CD4-positive, alpha-beta T cell treated with Interleukin-15 for 4 hours (primary cell): ENCODE measurements at regions not wholly inside any gene's neighbourhood (a gene's known extent, or its start where the extent isn't known, plus 50 kb on each side); places are given as distances from the start of the nearest gene placed in this dataset.

Experiments used
- DNase-seq: peaks from one replicate; pipeline ENCODE4 v3.0.0-alpha.2; 2020; ENCODE audit warnings: low spot score

DNA sequence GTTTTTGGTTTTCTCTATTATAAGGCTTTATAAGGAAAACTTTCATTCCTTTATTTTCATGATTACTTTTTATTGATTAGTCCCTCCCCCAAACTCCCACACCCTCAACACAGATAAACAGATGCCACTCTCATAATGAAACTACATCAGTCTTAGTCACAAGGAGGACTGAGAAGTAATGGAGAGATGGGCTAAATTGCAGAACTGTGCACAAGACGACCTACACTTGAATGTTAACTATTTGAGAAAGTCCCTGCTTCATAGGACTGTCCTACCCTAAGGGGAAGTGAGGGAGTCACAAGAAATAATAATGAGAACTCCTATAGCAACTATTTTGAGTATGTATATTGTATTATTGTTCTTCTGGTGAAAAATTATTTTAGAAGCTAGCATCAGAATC lies 360.8 kb downstream of the RBM43 start:
- no peak for DNase-seq

DNA sequence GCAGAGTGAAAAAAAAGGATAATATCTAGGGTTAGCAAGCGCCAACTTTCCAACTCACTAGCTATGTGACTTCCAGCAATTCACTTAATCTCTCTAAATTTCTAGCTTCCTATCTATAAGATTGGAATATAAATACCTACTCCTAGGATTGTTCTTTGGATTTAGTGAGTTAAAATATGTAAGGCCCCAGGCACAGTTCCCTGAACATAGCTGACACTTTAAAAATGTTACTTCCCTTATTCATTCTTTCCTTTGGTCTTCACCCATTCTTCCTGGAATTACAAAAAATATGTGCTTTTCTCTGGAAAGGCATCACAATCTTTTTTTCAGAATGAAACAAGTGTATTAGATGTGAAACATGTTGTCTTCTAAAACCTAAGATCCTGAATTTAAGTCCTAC lies 365.7 kb downstream of the RBM43 start:
- DNase-seq: no peak

DNA sequence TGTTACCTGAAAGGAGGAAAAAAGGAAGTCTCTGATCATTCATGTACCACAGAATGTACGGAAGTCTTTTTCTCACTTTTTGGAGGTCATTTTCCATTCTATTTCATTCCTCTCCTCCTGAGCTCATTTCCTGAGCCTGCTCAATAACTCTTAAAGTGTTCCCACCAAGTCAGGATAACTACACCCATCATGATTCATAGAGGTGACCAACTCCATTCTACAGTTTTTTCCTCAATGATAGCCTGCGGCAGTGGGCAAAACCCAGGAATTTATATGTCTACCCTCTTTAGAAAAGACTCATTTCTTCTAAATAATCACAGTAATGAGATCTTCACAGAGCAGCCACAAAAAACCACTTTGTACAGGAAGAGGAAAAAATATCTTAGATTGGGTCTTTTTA lies 372.5 kb downstream of the RBM43 start:
- DNase-seq: no peak

DNA sequence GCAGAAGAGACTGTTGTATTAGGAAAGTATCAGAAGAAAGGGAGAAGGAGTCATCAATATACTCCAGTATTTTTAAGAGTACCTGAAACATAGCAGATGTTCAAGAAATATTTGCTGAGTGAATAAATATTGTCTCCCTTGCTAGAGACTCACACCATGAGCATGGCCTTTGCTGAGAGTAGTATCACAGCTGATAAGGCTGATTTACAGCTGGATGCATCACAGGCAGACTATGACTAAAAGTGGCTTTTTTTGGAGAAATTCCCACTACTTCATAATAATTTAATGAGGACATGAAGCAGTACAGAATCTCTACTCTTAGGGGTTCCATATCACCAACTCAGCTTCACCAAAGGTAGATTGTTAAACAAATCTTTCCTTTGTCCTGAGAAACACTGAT lies 373.3 kb downstream of the RBM43 start:
- DNase-seq: no peak

DNA sequence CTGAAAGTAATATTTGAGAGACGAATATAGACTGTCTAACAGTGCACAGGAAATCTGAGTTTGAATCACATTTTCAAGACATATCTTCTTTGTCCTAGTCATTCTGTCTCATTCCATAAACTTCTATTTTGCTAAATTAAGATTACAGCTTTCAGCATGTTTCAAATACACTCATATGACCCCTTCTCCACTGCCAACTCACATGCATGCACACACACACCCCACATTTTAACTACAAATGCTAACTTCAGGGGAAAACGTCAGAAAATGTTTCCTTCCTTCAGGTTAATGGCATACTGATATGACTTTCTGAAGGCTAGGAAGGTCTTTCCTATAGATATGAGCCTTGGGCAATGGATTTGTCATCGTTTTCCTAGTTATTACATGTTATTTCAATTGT lies 373.7 kb downstream of the RBM43 start:
- DNase-seq: no peak

DNA sequence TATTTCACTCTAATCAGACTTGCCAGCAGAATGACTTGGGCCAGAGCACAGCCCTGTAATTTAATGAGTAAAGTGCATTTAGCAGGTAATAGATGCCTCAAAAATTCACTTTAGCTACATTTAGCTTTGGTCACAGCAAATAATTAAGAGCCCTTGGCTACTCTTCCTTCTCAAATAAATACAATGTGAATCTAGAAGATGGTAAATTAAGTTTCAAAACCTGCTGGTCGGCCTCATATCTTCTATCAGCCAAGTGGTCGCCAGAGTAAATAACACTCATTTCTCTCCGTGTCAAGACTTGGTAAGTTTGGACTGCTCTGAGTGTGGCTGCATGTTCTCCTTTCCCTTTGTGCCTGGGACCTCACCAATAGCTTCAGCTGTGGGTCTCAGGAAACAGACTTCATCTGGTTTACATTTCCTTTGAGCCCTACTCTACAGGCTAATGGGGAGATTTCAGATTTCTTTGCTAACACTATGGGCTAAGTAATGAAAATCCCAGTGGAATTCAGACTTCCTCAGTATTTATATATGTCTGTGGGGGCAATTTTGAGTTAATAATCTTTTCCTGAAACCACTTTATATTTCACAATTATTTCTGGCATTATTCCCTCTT lies 375.8 kb downstream of the RBM43 start:
- DNase-seq: no peak

DNA sequence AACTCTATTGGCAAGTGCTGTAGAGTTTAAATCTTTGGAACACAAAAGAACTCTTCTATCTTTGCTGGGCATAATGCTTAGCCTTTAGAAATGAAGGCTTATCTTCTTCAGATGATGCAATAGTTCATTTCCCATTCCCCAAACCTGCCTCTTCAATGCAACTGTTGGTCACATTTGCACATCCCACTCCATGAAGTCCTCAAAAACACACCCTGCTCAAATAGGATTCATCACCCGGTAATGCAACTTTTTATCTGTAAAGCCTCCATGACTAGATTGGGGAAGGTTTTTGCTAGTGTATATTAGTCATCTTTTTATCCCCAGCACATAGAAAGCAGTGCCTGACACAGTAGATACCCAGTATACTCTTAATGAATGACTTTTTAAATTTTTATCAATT lies 376.4 kb downstream of the RBM43 start:
- no peak for DNase-seq

DNA sequence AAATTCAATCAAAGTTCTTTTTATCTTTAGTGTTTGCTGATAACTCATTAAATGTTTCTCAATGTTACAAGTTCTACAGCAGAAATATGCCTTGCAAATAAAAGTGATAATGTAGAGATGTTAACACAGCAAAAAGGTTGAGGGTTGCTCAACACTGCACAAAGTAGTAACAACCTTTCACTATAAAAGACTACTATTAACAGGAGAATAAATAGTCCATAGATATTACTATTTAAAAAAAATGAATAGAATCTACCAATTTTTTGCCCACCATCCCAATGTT lies 378.1 kb downstream of the RBM43 start:
- DNase-seq: no peak

DNA sequence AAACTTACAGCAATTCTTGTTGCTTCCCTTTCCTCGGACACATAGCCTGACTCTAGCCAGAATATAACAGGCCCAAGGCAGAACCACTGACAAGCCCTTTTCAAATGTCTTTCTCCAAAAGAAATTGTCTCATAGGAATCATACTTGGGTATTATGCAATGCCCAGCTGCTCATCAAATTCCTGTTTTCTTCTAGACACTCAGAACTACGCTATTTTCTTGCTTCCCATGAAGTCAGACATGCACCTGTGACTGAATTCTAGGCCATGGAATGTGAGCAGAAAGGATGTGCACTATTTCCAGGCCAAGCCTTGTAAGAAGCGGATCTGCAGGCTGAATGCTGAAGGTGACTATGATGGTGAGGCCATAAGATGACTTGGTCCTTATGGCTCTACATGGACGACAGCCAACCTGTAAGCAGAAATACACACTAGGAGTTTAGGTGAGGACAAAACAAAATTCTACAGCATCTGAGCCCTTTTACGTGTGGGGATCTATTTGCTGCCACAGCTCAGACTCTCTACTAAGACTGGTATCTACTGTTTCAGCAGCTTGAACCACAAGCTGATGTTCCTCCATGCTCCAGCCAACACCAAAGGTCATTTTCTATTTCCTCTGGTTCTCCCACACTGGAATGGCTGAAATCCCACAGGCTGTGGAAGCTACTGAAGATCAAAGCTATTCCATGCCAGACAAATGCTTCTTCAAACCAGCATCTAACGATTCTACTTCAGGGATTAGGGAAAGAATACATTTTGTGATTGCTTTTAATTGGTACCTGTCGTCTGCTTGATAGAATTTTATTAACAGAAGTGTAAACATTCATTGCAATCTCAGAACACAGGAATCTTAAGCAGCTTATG lies 378.7 kb downstream of the RBM43 start:
- no peak for DNase-seq

DNA sequence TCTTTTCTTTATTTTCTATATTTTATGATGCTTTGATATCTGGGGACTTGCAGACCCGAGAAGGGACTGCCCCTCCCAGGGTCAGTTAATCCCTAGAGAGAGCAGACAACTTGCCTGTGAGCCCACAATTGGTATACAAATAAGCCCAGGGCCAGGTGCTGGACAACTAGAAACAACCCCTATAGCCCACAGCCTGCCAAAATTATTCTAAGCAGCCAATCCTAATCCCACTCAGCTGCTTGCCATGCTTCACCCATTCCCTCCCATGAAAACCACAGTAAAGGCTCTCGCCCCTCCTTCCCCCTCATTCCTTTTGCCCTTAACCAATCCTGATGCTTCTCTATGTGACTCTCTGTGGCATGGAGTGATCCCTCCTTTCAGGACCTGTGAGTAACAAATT lies 380.7 kb downstream of the RBM43 start:
- DNase-seq: no peak

DNA sequence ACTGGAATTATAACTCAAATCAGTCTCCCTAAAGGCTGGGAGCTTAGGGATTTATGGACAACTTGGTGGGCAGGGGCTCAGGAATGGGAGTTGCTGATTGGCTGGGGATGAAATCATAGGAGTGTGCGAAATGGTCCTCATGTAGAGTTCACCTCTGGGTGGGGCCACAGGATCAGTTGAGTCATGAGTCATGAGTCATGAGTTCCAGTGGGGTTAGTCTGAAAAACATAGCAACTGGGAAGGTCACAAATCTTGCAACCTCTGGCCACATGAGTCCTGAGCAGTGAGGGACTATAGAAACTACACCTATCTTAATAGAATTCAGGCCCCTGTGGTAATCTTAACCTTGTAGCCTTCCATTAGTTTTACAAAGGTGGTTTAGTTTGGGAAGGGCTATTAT lies 383.3 kb downstream of the RBM43 start:
- DNase-seq: no peak

DNA sequence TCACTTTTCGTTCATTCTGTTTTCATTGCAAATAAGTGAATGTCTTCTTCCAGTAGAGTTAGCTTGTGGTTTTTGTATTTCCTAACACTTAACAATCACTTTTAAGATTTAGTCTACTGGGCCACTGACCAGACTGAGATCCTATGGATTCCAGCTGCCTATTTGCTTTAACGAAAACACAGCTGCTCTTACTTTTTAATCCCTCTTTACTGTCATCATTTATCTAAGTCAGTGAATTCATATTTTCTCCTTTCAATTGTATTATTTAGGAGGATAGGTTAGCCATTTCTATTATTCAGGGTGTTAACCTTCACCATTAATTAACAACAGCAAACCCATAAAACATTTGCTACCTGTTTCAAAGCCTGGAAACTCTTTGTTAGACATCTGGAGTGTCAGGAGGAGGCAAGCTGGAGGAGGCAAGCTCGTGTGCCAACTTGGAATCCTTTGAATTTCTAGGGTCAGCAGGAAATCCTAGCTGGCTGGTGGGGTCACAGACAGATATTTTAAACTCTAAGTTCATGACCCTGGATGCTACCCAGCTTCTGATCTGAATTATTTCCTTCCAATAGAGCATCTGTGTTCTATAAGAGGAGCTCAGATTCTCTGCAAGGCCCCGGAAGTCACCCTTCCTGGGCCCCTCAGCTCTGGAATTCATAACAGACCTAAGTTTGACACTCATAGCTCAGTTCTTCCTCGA lies 385.3 kb downstream of the RBM43 start:
- DNase-seq: no peak

DNA sequence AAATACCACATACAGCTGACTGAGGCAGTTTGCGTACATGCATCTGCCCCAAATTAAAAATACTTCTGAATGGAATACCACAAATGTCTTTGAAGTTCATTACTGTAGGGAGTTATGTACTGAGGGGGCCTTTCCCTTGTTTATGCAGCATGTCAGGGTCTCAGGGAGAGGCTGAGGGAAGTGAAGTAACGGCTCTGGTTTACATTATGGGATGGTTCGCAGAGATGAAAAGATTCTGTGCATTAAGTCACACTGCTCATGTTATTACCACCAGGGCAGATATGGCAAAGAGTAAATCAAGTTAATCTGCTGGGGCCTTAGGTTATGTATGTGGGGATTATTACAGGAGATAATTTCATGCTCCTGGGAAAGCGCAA lies 385.9 kb upstream of the RND3 start:
- DNase-seq: no peak

DNA sequence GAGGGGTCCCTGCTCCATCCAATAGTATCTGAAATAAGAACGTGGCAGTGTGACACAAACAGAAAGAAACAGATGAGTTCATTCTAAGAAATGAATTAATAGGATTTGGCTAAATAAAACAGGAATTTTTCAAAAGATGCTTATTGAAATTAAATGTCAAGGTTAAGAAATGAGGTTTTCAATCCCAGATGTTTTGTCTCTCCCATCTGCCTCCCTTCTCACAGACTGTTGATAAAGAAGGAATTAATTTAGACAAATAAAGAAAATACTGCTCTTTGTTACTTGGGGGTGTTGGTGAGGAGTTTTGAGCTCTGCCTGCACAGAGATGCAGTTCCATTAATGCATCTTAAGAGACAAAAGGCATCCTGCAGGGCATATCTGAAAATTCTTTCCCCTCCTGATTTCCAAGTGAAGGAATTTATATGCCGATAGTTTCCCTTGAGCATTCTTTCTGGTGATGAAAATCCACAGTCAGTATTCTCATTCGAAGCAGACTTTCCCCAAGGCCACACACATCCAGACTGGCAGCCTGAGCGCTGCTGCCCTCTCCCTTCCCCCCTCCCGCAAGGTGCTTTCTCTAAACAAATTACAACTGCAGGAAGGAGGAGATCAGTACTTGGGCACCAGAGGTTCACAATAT lies 385.4 kb upstream of the RND3 start:
- DNase-seq: no peak

DNA sequence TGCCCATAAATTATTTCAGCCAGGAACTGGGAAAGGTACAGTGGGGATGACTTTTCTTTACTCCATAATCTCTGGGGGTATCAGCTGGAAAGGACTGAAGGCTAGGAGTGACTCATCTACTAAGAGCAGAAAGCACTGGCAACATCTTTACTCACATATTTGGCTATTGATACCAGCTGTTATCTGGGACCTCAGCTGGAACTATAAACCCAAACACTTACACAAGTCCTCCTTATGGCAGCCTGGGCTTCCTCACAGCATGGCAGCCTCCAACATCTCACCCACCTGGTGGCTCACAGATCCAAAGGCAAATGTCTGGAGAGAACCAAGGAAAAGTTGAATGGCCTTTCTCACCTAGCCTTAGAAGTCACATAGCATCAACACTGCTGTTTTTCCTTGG lies 379.0 kb upstream of the RND3 start:
- DNase-seq: no peak

DNA sequence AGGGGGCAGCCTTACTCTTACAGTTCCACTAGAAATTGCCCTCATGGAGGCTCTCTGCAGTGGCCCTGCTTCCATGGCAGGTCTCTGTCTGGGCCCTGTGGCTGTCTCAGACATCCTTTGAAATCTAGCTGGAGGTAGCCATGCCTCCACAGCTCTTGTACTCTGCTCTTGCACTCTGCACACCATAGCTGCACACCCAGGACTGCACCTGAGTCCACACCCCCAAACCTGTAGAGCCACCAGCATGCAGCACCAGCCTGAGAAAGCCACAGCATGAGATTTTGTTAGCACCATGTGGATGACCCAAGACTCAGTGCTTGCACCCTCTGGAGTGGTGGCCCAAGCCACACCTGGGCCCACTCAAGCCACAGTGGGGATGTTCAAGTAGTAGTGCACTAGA lies 376.2 kb upstream of the RND3 start:
- DNase-seq: no peak

DNA sequence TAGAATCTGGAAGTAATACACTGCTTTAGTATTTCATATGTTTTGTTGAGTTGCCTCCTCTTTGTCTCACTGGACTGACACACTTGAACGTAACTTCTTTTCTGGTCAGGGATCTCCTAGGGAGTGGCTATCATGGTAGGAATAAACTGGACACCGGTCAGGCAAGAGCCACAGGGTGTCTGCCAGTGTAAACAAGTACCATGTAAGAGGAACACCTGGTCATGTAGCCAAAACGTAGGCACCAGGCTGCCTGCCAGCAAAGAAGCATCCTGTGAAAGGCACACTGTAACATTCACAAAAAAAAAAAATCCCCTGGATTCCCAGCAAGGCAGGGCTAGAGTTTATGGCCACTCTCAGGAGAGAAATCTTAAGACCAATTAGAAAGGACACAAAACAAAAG lies 372.8 kb upstream of the RND3 start:
- no peak for DNase-seq

DNA sequence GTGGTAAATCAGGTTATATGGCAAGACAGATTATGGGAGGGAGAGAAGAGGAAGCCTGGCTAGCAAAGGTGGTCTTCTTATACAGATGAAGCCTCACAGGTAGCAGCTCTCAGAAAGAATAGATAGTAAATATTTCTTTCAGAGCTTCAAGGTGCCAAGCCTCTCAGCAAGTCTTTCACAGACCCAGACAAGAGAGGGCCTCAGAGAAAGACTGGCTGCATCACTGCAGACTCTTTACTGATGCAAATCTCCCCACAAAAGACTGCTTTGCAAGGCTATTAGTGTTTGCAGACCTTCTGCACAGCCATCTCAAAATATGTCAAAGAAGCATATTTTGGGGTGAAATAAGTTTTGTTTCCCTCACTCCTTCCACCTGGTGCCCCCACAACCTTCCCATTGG lies 372.4 kb upstream of the RND3 start:
- DNase-seq: no peak

DNA sequence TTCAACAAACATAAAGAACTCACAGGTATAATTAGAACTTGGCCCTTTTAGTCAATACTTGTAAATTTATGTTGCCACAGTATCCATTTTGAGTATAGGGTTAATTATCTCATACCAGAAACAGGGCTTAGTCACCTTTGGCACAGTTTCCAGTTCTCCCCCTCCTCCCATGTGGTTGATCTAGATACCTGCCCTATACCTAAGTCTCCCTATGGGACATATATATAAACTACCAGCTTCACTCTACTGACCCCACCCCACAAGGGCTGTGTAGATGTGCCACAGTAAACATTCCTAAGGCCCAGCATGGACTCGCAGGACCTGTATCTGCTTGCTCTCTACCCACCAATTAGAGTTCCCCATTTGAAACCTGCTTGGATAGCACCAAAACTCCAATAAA lies 371.7 kb upstream of the RND3 start:
- DNase-seq: no peak

DNA sequence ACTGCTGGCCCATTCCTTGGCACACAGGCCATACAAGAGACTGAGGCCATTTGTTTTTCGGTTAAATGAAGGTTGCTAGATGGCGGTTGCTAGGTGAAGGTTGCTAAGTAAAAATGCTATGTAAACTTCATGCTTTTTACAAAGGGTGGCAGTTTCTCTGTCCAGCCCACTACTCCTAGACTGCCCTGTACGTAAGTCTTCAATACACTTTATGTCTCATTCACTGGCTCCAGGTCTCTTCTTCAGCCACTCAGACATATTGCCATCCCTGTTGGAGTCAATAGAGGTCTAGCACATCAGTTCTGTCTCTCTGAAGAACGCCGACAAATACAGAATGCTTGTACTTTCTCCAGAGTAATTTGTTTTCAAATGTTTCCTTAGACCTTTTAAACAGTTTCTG lies 370.9 kb upstream of the RND3 start:
- no peak for DNase-seq

DNA sequence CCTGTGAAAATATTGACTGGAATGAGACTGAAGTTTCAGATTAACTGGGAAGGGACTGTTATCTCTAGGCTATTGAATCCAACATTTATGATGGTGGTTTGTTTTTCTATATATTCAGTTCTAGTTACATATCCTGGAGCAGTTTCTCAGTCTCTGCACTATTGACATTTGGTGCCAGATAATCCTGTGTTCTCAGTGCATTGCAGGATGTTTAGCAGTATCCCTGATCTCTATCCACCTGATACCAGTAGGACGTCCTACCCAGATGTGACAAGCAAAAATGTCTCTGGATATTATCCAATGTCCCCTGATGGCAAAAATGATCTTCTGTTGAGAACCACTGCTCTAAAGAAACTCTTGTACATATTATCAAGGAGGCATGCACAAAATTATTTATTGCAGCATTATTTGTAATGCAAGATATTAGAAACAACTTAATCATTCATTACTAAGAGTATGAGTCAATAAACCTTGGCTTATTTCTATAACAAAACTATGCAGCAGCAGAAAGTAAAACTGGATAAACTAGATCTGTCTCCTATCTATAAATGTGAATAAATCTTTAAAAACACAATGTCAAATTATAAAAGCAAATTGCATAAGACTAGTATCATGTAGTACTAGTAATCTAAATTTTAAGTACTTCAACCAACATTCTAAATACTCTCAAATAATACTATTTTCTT lies 369.3 kb upstream of the RND3 start:
- DNase-seq: no peak

DNA sequence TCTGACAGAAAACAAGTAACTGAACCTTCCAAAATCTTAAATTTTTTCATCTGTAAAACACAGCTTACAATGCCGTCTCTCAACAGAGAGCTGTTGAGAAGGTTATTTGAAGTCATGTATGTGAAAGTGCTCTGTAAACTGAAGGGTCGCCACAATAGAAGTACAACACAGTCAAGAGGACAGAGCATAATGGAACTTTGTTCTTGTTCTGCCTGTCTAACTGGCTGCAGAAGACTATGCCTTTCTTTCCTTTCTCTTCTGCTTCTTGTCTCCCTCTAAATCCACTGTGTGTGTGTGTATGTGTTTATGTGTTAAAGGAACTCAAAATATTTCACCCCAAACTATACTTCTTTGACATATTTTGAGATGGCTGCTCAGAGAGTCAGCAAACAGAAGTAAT lies 365.8 kb upstream of the RND3 start:
- DNase-seq: no peak

DNA sequence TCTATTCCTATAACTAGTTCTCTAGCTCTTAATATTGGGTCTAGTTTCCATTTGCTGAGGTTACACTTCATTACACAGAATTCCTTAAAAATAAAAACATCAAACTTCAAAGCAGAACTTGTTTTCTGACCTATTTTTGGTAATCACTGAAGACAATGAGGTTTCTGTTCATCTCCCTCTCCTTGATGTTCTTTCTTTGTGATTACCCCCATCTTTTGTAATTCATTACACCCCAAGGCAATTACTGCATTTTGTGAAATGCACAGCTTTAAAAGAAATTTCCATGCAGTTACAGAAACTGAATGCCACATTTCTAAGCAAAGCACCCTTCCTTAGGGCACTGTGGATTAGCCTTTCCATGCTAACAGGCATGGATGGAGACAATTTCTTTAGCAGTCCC lies 363.2 kb upstream of the RND3 start:
- DNase-seq: no peak
